NCI-H82 treated with DMSO at 0.1 percent for 48 hours (cell line): ENCODE measurements at regions not wholly inside any gene's neighbourhood (a gene's known extent, or its start where the extent isn't known, plus 50 kb on each side); places are given as distances from the start of the nearest gene placed in this dataset.

Experiments used
- DNase-seq: peaks from one replicate; lab custom pipeline; 2025; ENCODE audit not compliant: unreplicated experiment; lab: John Stamatoyannopoulos, UW

GRCh38 chr12:126726481-126727217 is 1540.3 kb upstream of the TMEM132C start:
- DNase-seq, result no peak

GRCh38 chr12:126727218-126728075 is 1539.5 kb upstream of the TMEM132C start:
- DNase-seq, result no peak

- DNase-seq, result no peak
Measured at GRCh38 chr12:126734296-126734695, 1532.7 kb upstream of the TMEM132C start.

- no peak for DNase-seq
Measured at GRCh38 chr12:126734710-126735109, 1532.3 kb upstream of the TMEM132C start.

GRCh38 chr12:126741536-126742240 is 1525.3 kb upstream of the TMEM132C start:
- no peak for DNase-seq

- DNase-seq, result no peak
Measured at GRCh38 chr12:126742241-126742641, 1524.7 kb upstream of the TMEM132C start.

GRCh38 chr12:126747530-126748149 is 1519.3 kb upstream of the TMEM132C start:
- DNase-seq, result peak; percentile 11

- no peak for DNase-seq
Measured at GRCh38 chr12:126752021-126752420, 1514.9 kb upstream of the TMEM132C start.

- no peak for DNase-seq
Measured at GRCh38 chr12:126757326-126757725, 1509.6 kb upstream of the TMEM132C start.

- DNase-seq, result no peak
Measured at GRCh38 chr12:126760092-126760491, 1506.9 kb upstream of the TMEM132C start.

- DNase-seq, result no peak
Measured at GRCh38 chr12:126761420-126761819, 1505.5 kb upstream of the TMEM132C start.

GRCh38 chr12:126762150-126762549 is 1504.8 kb upstream of the TMEM132C start:
- DNase-seq, result no peak

GRCh38 chr12:126763359-126763758 is 1503.6 kb upstream of the TMEM132C start:
- no peak for DNase-seq

- DNase-seq, result no peak
Measured at GRCh38 chr12:126767334-126767733, 1499.6 kb upstream of the TMEM132C start.

- no peak for DNase-seq
Measured at GRCh38 chr12:126768517-126768916, 1498.5 kb upstream of the TMEM132C start.

GRCh38 chr12:126770188-126770587 is 1496.8 kb upstream of the TMEM132C start:
- no peak for DNase-seq

- DNase-seq, result no peak
Measured at GRCh38 chr12:126772171-126772864, 1494.7 kb upstream of the TMEM132C start.

GRCh38 chr12:126773012-126773411 is 1494.0 kb upstream of the TMEM132C start:
- DNase-seq, result no peak

- DNase-seq, result no peak
Measured at GRCh38 chr12:126773491-126773890, 1493.5 kb upstream of the TMEM132C start.

- no peak for DNase-seq
Measured at GRCh38 chr12:126776026-126776655, 1490.8 kb upstream of the TMEM132C start.
